Right forelimb (tissue), 1 donor: ENCODE measurements at regions not wholly inside any gene's neighbourhood (a gene's known extent, or its start where the extent isn't known, plus 50 kb on each side); places are given as distances from the start of the nearest gene placed in this dataset.

Experiments used
- DNase-seq: peaks from one replicate; pipeline ENCODE4 v3.0.0-alpha.2; 2018

DNA sequence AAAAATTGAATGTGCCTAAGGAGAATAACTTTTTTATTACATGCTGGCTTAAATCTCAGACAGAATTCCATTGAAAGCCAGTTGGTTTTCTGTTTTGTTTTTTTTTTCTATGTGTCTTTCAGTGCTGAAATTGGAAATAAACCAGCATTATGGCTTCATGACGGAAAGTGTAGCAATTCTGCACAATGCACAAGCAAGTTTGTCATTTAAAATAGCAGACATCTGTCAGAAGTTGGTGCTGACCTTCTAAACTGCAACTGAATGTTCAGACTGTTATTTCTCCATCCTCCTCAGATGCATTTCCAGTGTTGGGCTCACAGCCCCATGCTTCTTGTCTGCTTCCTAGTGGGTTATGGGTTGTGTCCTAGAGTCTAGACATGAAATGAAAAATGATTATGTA is 107.2 kb upstream of the LIMCH1 start:
- DNase-seq: no peak

GRCh38 chr4:41431276-41431675 is 106.7 kb upstream of the LIMCH1 start:
- no peak for DNase-seq

DNA sequence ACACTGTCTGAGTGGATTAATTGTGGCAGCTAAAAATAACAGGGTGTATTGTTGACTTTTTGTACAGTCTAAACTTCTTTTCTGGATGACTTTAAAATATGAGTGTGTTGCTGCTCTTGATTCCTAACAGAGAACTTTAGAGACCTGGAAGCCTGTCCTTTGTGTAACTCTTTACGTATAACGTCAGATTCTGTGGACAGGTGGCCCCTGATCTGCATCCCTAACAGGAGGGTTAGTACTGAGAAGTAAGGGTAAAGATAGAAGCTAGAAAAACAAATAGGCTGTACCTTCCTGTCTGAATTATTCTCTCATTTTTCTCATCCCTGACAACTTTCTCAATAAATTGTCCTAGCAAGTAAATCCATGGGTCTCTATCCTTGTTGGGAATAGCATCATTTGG is 105.7 kb upstream of the LIMCH1 start:
- DNase-seq: no peak

DNA sequence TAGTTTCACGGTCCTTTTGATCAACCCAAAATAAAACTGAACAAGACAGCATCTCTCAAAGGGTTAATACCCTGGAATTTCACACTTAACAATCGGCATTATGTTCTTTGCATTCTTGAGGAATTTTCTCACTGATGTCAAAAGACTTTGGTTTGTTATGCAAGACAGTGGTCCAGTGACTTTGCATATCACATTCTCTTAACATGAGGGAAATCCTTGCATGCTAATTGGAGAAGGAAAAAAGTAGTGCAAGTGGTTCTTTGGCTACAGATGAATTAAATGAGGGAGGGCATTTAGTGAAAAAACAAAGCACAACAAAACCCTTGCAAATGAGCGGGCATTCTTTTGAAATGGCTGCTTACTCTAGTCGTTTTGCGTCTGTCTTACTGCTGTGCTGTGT is 105.1 kb upstream of the LIMCH1 start:
- no peak for DNase-seq

GRCh38 chr4:41433361-41433760 is 104.6 kb upstream of the LIMCH1 start:
- no peak for DNase-seq

GRCh38 chr4:41435510-41435909 is 102.4 kb upstream of the LIMCH1 start:
- no peak for DNase-seq

- no peak for DNase-seq
Observed at GRCh38 chr4:41436419-41436818, 101.5 kb upstream of the LIMCH1 start.

DNA sequence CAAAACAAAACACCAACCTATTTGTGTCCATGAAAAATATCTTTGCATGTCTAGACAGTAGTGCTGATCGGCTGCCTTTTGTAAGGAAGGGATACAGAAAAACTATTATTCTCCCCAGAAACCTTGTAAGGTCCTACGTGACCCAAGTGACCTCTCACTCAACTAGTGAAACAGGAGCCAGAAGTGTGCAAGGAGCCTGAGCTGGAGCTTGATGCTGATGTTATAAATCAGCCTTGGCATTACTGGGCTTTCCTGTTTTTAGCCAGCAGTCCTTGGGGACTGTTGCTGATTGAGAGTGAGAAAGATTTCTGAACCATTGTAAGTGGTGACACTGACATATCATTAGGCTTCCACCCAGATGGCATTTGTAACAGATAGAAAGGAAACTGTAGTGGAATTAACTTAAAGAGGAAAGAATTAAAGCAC is 100.8 kb upstream of the LIMCH1 start:
- DNase-seq: no peak

GRCh38 chr4:41438931-41439297 is 99.0 kb upstream of the LIMCH1 start:
- DNase-seq: no peak

GRCh38 chr4:41442810-41443209 is 95.1 kb upstream of the LIMCH1 start:
- no peak for DNase-seq

GRCh38 chr4:41443340-41444079 is 94.4 kb upstream of the LIMCH1 start:
- DNase-seq: no peak

DNA sequence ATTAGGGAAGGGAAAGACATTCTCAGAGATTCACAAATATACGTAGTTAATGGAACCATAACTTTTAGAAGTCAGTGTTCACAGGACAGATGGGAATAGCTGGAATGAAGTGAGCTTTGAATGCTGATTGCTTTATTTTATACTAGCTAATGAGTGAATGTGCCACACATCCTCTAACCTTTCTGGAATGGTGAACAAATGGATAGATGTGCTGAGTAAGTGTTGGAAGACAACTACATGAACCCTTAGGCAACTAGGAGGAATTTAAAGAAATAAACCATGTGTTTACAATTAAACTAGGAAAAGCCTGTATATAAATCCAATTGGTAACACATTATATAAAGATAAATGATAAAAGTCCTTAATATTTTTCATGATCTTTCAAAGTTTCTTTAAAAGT is 91.6 kb upstream of the LIMCH1 start:
- no peak for DNase-seq

- DNase-seq: no peak
Observed at GRCh38 chr4:41446981-41447725, 90.8 kb upstream of the LIMCH1 start.

DNA sequence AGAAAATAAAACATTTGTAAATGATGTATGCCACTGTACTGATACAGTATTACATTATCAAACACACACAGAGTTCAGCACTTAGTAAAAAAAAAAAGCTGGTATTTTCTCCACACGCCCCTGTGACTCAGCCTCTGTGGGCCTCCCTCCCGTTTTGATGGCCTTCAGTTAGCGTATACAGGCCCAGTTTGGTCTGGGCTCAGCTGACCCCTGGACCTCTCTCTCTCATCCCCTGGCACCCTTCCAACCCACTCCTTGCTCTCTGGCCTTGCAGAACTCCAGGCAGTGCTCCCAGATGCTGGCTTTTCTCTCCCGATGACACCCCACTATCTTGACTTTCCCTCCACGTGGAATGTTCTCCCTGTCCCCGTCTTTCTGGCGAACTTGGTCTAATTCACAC is 89.0 kb upstream of the LIMCH1 start:
- no peak for DNase-seq

DNA sequence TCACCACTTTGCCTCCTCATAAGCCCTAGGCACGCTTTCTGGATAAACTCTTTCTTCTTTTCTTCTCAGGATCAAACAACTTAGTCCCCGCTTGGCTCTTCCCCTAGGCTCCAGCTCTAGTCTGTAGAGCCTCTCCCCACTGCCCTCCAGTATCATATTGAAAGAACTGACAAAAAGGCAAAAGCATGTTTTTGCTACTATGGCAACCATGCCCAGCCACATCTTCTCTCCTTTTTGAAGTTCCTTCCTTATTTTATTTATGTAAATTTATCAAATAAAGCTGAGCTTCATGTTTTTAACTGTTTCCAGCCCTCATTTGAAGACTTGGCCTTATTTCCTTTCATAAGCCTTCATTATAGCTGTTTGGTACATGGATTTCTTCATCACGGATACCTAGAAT is 86.0 kb upstream of the LIMCH1 start:
- no peak for DNase-seq

GRCh38 chr4:41452484-41453225 is 85.3 kb upstream of the LIMCH1 start:
- DNase-seq: no peak

DNA sequence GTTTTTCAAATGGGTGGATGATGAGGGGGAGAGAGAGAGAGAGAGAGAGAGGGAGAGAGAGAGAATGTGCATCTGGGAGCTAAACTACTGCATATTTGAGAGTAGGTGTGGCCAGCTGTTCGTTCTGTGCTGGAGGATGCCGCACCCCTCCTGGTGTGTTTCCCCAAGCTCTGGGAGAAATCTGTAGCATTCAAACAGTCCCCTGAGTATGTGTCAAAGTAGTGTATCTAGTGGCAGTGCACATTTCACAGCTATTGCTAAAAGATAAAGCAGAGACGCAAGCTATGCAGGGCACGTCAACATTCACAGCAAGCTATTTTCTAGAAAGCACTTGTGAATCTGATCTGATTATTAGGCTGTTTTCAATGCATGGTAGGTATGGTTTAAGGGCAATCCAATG is 83.5 kb upstream of the LIMCH1 start:
- no peak for DNase-seq

DNA sequence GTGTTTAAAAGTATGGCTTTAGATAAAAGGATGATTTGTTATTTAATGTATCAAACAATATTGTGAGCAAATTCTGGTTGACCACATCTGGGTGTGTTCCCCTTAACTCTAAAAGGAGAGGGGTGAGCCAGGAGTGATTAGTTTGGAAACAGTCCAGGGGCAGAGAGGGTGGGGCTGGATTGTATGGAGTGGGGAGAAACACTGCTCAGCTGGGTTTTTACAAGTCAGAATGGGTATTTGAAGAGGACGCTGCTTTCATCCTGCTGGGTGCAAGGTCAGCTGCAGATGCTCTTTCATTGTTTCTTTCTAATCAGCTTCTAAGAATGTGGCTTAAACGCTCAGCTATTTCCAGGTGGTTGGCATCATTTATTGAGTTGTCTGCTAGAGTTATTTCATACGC is 82.8 kb upstream of the LIMCH1 start:
- DNase-seq: no peak

- no peak for DNase-seq
Observed at GRCh38 chr4:41456559-41457101, 81.3 kb upstream of the LIMCH1 start.

GRCh38 chr4:41458689-41459088 is 79.3 kb upstream of the LIMCH1 start:
- no peak for DNase-seq

- DNase-seq: no peak
Observed at GRCh38 chr4:41460641-41461040, 77.3 kb upstream of the LIMCH1 start.

DNA sequence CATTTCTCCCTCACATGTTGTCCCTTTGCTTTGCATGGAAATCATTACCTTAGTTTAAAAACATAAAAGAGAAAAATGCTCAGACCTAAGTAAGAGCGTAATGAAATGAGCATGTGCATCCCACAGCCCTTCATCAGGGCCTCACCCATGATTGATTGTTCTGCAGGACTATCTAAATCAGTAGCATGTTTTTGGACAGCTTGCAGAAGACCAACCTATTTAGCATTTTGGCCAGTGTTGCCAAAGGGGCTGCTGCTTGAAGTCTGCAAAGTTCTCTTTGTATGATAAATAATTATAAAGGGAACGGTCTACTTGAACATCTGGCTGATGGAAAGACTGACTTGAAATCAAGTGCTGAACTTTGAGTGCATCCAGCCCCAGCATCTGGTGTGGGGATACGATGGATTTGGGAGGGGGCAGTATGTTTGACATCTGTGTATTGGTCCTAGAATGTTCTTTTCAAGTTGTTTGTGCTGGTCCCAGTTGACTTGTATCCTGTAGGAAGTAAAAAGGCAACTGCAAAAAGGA is 76.1 kb upstream of the LIMCH1 start:
- DNase-seq: no peak

- no peak for DNase-seq
Observed at GRCh38 chr4:41465146-41465761, 72.7 kb upstream of the LIMCH1 start.
